ENCODE measurements at regions not wholly inside any gene's neighbourhood (a gene's known extent, or its start where the extent isn't known, plus 50 kb on each side); places are given as distances from the start of the nearest gene placed in this dataset.
A peak's percentile ranks its signal among the peaks of the same experiment; 100 is the strongest.

- H3K9ac ChIP-seq (replicated peaks in 1 of 4; ENCODE audit: extremely low read depth in 1 of 4, low read depth in 3 of 4, low read length in 3 of 4), result no peak overlapping the region
- ChIA-PET CTCF (ENCODE audit: partially characterized antibody) (interaction anchor here (1.5 kb wide), 1 partner anchor 32 kb away, joined by 3 read pairs; no protein-coding TSS in a partner anchor), POLR2A (ENCODE audit: partially characterized antibody) (no interaction called here)
- WGBS, 2 experiments (ENCODE audit: extremely low coverage in 1 of 2, insufficient coverage in 1 of 2, insufficient read length in 1 of 2, insufficient replicate concordance in 2 of 2, low coverage in 1 of 2, low lambda C conversion rate in 2 of 2, missing lambda C conversion rate in 1 of 2), result 84% methylated on average over 2 of the region's 2 CpGs; no CpG with 5 or more reads in 1 of the 2 experiments
- H3K79me2 ChIP-seq (ENCODE audit: control insufficient read depth in 1 of 2, insufficient read depth in 2 of 2, low read length in 2 of 2), result no peaks in the 10 kb centered on the region
- FAIRE-seq (peak; percentile 62), DNase-seq (ENCODE audit: low read depth in 1 of 2, low spot score in 2 of 2) (no peak)
- H3K27me3 ChIP-seq (replicated peaks in 1 of 4; ENCODE audit: control insufficient read depth in 3 of 4, extremely low read depth in 1 of 4, insufficient read depth in 3 of 4, low read length in 3 of 4), result peaks cover 0 to 4% (median 0%) of the 10 kb centered on the region in 4 experiments; a peak in 2 of 7 replicates
- H4K8ac ChIP-seq (ENCODE audit: extremely low read depth, insufficient read depth, low read length), result no peak overlapping the region
- H3K23ac ChIP-seq (ENCODE audit: insufficient read length), result no peak overlapping the region
- H3K9me3 ChIP-seq (ENCODE audit: insufficient read depth in 2 of 2, low read depth in 1 of 2, low read length in 1 of 2), result no peaks in the 10 kb centered on the region
- no peak overlapping the region for H2BK15ac ChIP-seq (ENCODE audit: low read length)
- H3K14ac ChIP-seq (ENCODE audit: insufficient read length), result no peak overlapping the region
- no peak overlapping the region for H3K18ac ChIP-seq (ENCODE audit: extremely low read depth, low read length)
- H3K4me2 ChIP-seq (ENCODE audit: insufficient read depth in 1 of 2, low read depth in 2 of 2, low read length in 2 of 2), result no peak overlapping the region
- H2AFZ ChIP-seq (ENCODE audit: low read length), result no peak overlapping the region
- H4K5ac ChIP-seq (ENCODE audit: insufficient read length, low read depth, low read length), result no peak overlapping the region
- no peak overlapping the region for H2BK5ac ChIP-seq (ENCODE audit: low read depth, low read length)
- no peak overlapping the region for H3K56ac ChIP-seq (replicated peaks; ENCODE audit: insufficient read length, low read depth, low read length)
- H3K23me2 ChIP-seq (ENCODE audit: low read depth, low read length), result no peaks in the 10 kb centered on the region
- no peak overlapping the region for H4K91ac ChIP-seq (replicated peaks; ENCODE audit: insufficient read length, low read length)
- no peak overlapping the region for H3K4ac ChIP-seq (replicated peaks; ENCODE audit: insufficient read length, low read depth, low read length)
- peaks cover 0 to 2% (median under 1%) of the 10 kb centered on the region in 4 experiments; a peak in 1 of 7 replicates for H3K4me1 ChIP-seq (replicated peaks in 1 of 4; ENCODE audit: control insufficient read depth in 3 of 4, insufficient read depth in 4 of 4, low read length in 3 of 4)
- H2BK120ac ChIP-seq (replicated peaks; ENCODE audit: low read depth, low read length), result no peak overlapping the region
- TF ChIP-seq HDAC6 (IDR thresholded peaks at IDR 0.05; ENCODE audit: low read depth, low read length) (no peak), CTCF (IDR thresholded peaks at IDR 0.05; ENCODE audit: control extremely low read depth in 1 of 3, insufficient read depth in 1 of 3, low read depth in 1 of 3, low read length in 3 of 3) (no peak), TAF7 (optimal IDR thresholded peaks at IDR 0.05; ENCODE audit: borderline replicate concordance, low read depth, low read length) (no peak), SP4 (IDR thresholded peaks at IDR 0.05; ENCODE audit: low read length) (no peak), BACH1 (IDR thresholded peaks at IDR 0.05; ENCODE audit: low read length) (no peak), SUZ12 (IDR thresholded peaks at IDR 0.05; ENCODE audit: low read length) (no peak), ASH2L (IDR thresholded peaks at IDR 0.05; ENCODE audit: low read length) (no peak), POU5F1 (IDR thresholded peaks at IDR 0.05; ENCODE audit: low read depth, low read length) (no peak), SIX5 (IDR thresholded peaks at IDR 0.05; ENCODE audit: low read depth, low read length) (no peak), GABPA (IDR thresholded peaks at IDR 0.05; ENCODE audit: borderline replicate concordance, insufficient read depth, low read length) (no peak), YY1 (IDR thresholded peaks at IDR 0.05; ENCODE audit: low read depth, low read length) (no peak), PHF8 (conservative IDR thresholded peaks at IDR 0.05; ENCODE audit: low read depth, low read length) (no peak), JUN (IDR thresholded peaks at IDR 0.05; ENCODE audit: low read depth, low read length) (no peak)
- H3K79me1 ChIP-seq (ENCODE audit: low read depth, low read length), result no peaks in the 10 kb centered on the region
- H3K36me3 ChIP-seq (ENCODE audit: control insufficient read depth in 2 of 4, insufficient read depth in 4 of 4, low read length in 3 of 4), result no peaks in the 10 kb centered on the region
- no peak overlapping the region for H2AK5ac ChIP-seq (ENCODE audit: low read depth, low read length)
- no peak overlapping the region for H2BK20ac ChIP-seq (ENCODE audit: low read length)
- H3K27ac ChIP-seq (ENCODE audit: low read depth, low read length), result no peak overlapping the region
- no peaks in the 10 kb centered on the region for H4K20me1 ChIP-seq (replicated peaks in 1 of 2; ENCODE audit: control insufficient read depth in 1 of 2, insufficient read depth in 2 of 2, low read length in 2 of 2)
- no peak overlapping the region for H2BK12ac ChIP-seq (ENCODE audit: low read depth, low read length)
- no peak overlapping the region for H3K4me3 ChIP-seq (ENCODE audit: extremely low read depth in 1 of 4, insufficient read depth in 2 of 4, low read depth in 3 of 4, low read length in 4 of 4)
These were observed 114.6 kb upstream of the MAGI3 start for GRCh38 chr1:113275691-113276090.

Data from H1 (cell line).